RWPE1 (cell line): ENCODE measurements at regions not wholly inside any gene's neighbourhood (a gene's known extent, or its start where the extent isn't known, plus 50 kb on each side); places are given as distances from the start of the nearest gene placed in this dataset.

Experiments
- CTCF ChIA-PET: fragments of 350-600 bp; sonication (Branson Sonifier 250); formaldehyde crosslinking; extraction: SDS; loops from one replicate; lab custom pipeline; 2021; lab: Yijun Ruan, JAX
- POLR2A ChIA-PET: fragments of 400-600 bp; formaldehyde crosslinking; extraction: SDS; loops from one replicate; lab custom pipeline; 2020; ENCODE audit warnings: antibody characterized with exemption; ENCODE audit not compliant: low non-redundant PET; lab: Yijun Ruan, JAX
- DNase-seq: peaks from one replicate; pipeline ENCODE4 v3.0.0; 2012; ENCODE audit warnings: low spot score
- H3K27ac ChIP-seq: fragments of 450-650 bp; 2 replicates; pipeline ENCODE4 v1.5.1; 2017
- CTCF ChIP-seq: fragments of 450-650 bp; conservative IDR thresholded peaks from 2 replicates; pipeline ENCODE4 v1.5.1; 2017; ENCODE audit warnings: low read depth, mild to moderate bottlenecking

- ChIA-PET POLR2A (no interaction called here), CTCF (no interaction called here)
- TF ChIP-seq CTCF = no peak
- no peak for DNase-seq
- H3K27ac ChIP-seq = no peak overlapping the region
Observed at GRCh38 chr5:125375143-125375542, 628.7 kb upstream of the ZNF608 start.

GRCh38 chr5:125376059-125376641, 629.7 kb upstream of the ZNF608 start:
- no peak for TF ChIP-seq CTCF
- no peak for DNase-seq
- ChIA-PET POLR2A (no interaction called here), CTCF (no interaction called here)
- H3K27ac ChIP-seq = no peak overlapping the region

DNA sequence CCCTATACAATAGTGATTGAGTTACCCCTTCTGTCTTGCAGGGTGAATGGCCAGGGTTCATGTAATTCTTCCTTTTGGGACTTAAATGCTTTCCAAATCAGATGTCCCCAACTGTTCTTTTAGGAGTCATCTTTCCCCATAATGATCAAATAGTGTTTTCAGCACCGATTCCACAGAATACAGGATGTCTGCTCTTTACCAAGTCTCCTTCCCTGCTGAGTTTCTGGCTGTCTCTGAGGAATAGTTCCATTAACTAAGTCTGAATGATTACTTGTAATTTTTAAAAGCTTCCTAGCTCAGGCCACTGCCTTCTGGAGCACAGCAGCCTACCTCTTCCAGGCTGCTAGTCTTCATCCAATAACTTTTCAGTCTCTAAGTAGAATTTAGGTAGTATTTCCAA, 630.7 kb upstream of the ZNF608 start:
- ChIA-PET CTCF (interaction anchor here (0.5 kb wide), 1 partner anchor 1852 kb away, joined by 3 read pairs; no protein-coding TSS in a partner anchor), POLR2A (no interaction called here)
- no peak for DNase-seq
- TF ChIP-seq CTCF = no peak
- H3K27ac ChIP-seq = no peak overlapping the region

DNA sequence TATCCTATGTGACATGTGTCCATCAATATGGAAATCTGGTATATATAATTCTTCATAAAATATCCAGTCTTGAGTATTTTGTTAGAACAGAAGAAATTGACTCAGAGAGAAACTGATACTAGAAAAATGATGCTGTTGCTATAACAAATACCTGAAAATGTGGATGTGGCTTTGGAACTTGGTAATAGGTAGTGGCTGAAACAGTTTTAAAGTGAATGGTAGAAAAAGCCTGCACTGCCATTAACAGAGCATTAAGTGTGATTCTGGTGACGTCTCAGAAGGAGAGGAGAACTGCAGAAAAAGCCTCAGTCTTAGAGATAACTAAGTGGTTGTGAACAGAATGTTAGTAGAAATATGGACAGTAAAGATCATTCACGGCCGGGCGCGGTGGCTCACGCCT, 634.9 kb upstream of the ZNF608 start:
- DNase-seq = no peak
- no peak overlapping the region for H3K27ac ChIP-seq
- POLR2A ChIA-PET = no interaction called here
- CTCF ChIA-PET = no interaction called here
- TF ChIP-seq CTCF = no peak

GRCh38 chr5:125384071-125384470, 637.6 kb upstream of the ZNF608 start:
- no peak for DNase-seq
- POLR2A ChIA-PET = no interaction called here

DNA sequence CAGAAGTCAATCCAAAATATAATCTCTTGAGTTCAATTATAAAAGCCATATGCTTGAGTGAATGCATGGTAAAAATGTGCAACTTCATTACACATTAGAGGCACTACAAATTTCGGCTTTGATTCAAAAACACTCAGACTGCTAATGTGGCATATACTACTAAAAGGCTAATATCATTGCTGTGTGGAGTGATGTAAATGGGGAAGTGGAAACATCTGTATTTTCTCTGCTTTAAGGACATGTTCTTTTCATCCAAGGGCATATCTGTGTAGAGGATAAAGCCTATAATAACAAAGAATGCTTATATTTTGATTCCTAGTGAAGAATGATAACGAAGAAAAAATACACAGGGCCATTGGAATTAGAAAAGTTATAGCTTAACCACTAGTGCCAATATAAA, 643.9 kb upstream of the ZNF608 start:
- POLR2A ChIA-PET = no interaction called here
- no peak for DNase-seq
- CTCF ChIA-PET = no interaction called here
- H3K27ac ChIP-seq = no peak overlapping the region
- TF ChIP-seq CTCF = no peak

More at GRCh38 chr5:125384071-125384470, 637.6 kb upstream of the ZNF608 start:
- CTCF ChIA-PET = no interaction called here
- TF ChIP-seq CTCF = no peak
- no peak overlapping the region for H3K27ac ChIP-seq
